HG03066 (cell line): ENCODE measurements at regions not wholly inside any gene's neighbourhood (a gene's known extent, or its start where the extent isn't known, plus 50 kb on each side); places are given as distances from the start of the nearest gene placed in this dataset.
A peak's percentile ranks its signal among the peaks of the same experiment; 100 is the strongest.

ENCODE experiments used
- ATAC-seq: cut with Tn5 transposase; IDR thresholded peaks from one replicate; pipeline ENCODE4 v1.9.1; 2021; ENCODE audit warnings: low read depth; ENCODE audit not compliant: unreplicated experiment

DNA sequence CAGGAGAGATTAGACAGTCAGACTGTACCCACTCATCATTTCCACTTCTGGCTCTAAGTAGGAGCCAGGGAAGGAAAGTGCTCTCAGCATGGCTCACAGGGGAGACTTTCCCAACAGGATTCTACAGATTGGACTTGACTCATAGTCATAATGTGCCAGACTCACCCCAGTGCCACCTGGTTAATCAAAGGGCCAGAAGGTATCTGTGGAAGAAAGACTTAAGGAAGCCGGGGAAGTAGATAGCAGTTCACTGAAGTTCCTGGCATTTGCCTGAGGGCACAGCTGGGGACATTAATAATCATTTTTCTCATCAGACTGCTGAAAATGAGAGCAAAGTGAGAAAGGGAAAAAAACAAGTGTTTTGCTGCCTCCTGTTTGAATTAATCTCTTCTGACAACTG, 717.5 kb downstream of the TUSC7 start:
- ATAC-seq, result no peak

DNA sequence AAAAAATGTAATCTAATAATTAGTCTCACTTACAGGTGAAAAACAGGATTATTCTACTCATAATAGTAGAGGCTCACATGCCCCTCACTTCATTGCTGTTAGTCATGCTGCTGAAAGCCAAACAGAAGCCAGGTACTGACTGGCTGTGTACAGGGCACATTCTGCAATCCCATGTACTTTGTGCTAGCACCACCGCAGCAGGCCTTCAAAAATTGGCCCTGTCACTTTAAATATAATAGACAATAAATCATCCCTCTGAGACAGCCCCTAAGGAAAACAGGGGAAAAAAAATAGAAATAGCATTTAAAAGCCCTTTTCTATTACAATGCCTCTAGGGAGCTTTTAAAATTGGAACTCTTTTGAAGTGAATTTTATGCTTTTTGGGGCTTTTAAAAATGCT, 723.8 kb downstream of the TUSC7 start:
- no peak for ATAC-seq

DNA sequence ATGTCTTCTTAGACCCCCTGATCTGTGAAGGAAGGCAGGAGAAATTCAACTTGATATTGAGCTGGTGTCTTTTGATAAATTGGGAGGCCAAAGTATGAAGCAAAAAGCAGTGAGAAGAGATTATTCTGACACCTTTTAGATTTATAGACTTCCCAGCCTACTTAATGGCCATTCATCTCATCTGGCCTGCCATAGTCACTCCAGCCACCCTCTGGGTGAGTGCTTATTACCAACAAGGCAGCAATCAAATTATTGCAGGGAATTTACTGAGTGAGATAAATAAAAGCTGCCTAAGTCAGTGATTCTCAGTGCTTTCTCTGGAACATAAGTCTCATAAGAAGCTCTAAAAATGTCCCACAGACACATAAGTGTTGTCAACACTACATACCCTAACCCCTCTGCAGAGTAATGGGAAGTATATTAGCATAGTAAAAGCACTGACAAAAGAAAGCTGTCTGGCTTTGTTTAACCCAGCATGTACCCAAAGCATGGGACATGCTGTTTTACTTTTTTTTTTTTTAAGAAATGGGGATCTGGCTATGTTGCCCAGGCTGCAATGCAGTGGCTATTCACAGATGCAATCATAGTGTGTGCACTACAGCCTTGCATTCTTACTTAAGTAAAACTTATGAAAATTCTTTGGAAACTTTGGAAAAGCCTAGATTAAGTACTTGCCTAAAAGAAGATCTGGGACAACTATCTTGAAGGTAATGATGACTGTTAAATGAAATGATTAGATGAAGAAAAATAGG, 725.3 kb downstream of the TUSC7 start:
- ATAC-seq, result no peak

DNA sequence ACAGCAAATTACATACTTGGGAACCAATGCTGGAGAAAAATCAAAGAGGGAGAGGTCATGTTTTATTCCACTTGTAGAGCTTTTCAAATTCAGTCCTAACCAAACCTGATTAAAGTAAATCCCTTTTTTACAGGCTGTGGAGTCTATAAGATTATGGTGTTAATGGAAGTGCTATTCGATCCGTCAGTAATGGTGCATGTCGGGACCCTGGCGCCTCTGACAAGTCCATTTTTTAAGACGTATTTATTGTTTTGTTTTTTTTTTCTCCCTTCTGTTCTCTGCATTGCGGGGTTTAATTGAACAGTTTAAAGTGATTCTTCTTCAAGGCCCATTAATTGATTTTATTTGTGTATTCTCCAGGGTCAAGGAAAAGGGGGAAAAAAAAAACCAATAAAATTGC, 725.9 kb downstream of the TUSC7 start:
- no peak for ATAC-seq

DNA sequence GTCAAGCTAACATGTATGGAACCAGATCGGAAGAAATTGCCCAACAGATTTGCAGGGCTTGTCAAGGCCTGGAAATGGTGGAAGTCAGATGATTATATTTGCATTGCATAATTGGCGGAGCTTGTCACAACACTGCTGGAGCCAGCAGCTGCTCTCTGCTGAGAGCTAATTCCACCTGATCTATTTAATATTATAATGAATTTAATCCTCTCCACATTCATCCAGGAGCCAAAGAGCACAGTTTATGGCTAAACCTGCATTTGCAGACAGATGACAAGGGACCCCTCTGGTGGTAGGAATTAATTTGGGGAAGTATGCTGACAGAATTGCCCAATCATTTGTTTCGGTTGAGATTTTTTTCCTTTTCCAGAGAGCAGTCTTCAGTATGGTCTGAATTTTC, 730.2 kb downstream of the TUSC7 start:
- ATAC-seq, result no peak

DNA sequence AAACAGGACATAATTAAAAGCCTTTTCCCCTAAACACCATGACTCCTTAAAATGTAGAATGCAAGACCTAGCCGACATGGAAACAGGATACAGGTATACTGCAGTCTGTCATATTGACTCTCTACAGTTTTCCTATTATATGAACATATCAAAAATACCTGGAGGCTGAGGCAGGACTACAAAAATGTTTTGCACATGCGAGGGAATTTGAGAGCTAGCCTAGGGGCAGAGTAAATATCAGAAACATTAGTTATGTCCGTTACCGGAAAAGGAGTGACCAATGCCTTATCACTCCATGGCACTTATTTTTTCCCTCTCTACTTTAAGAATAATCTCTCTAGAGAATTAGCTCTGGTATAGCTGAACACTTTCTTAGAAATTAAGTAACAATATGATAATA, 732.3 kb downstream of the TUSC7 start:
- ATAC-seq, result no peak

DNA sequence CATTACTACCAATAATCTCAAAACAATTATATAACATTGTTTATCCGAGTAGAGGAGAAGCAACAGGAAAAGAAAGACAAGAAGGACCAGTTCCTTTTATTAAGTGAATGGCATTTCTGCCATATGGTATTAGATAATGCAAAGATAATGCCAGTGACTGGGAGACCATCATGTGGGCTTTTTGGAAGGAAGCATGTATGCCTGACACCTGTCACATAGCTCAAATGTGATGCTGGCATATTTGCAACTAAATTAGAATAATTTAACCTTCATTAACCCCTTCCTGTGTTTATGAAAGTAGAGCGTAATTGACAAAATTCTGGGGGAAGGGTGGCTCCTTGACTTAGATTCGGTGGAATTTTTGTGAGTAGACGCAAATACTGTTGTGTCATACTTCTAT, 733.0 kb downstream of the TUSC7 start:
- no peak for ATAC-seq

DNA sequence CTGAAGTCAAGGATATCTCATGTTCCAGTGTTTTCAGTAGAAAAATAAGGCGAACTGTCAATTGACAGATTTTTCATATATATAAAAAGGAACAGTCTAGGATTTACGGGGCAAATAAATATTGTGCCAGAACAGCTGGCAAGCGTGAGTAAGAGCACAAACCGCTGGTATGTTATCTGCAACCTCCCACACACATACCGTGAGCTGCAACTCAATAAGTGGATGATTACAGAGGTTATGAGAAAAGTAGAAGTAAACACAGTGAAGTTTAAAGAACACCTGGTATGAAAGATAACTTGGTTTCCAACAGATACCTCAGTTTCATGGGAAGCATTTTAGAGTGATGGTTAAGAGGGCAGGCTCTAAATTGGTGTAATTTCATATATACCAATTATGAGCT, 733.4 kb downstream of the TUSC7 start:
- no peak for ATAC-seq

DNA sequence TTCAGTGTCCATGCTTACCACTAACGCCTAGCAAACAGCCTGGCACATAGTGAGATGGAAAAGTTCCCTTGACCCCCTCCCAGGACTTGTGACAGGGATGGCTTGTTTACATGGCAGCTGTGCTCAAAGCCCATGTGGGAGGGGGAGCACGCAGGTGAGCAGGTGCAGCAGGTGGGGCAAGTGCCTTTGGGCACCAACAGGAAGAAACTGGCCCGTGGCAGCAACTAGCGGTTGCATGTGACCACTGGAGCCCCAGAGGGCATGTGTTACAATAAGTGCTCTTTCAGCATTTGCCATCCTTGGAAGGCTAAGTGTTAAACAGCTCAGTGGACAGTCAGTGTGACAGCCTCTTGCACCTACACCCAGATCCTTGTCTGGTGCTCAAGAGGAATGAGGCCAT, 734.6 kb downstream of the TUSC7 start:
- ATAC-seq, result no peak

DNA sequence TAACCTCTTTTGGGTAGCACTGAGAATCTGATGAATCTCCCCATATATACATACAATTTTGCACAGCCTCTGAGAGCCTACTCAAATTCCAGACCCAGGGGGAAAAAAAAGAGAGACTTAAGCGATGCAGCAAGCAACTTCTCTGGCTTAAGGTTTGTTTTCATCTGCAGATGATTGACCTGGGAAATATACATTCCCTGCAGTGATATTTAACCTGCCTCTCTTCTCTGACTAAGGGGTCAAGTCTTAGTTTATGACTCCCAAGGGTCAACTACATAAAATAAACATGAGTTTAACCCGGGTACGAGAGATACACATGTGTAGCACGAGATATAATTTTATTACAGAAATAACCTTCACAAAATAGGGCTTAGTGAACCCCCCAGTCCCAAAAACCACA, 737.8 kb downstream of the TUSC7 start:
- ATAC-seq, result no peak

DNA sequence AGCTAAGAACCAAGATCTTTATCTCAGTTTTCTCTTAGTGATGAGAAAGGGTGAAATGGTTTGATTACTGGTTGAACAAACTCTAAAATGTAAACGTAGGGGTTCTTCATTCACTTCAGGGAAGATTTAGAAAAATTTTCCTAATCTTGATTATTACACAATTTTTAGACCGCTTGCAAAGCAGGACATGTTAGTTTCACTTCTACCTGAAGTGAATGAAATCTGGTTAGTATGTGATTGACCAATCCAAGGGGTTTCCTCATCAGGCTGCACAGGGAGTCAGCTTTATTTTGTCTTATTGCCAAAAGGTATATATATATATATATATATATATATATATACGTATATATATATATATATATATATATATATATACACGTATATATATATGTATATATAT, 740.4 kb downstream of the TUSC7 start:
- ATAC-seq, result no peak

DNA sequence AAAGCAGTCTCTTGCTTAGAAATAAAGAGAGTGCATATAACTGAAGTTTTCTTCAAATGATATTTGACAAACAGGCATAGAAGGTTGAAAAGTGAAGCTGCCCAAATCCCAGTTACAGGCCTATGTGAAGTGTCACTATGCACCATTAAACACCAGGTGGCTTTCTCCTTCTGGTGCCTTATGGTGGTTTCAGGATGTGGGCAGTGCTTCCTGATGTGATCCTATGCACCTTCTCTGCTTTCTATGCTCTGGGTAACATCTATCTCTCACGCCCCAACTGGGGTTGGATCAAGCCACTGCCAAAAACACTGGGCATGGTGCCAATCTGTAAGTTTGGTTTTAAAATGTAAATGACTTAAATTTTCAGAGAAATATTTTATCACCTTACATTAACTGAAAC, 744.7 kb downstream of the TUSC7 start:
- no peak for ATAC-seq

DNA sequence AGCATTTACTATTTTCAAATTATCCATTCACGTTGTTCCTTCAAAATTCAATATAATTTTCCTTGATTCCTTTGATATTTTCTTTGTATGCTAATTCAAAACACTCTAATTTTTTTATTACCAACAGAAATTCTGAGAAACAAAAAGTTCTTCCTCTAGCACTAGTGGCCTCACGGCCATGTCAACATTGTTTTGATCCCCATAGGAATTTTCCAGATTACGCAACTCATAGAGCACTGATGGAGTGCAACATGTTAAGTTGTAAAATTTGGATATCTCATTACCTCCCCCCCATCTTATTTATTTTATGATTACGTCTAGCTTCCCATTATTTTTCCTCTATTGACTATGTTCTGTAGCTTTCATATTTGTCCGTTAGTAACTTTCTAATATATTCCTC, 745.3 kb downstream of the TUSC7 start:
- no peak for ATAC-seq

DNA sequence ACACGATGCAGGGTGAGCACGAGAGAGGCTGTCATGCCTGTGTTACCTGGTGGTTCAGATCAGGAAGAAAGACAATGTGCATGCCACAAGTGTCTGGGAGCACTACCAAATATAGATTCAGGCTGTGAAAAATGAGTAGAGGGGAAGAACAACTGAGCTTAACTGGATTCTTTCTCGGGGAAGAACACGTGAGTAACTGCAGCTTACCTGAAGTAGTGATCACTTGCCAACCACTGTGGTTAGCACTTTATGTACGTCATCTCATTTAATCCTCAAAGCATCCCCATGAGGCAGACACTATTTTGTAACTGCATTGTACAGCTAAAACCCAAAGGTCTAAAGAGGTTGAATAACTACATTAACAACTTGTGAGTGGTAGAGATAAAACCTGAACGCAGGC, 746.2 kb downstream of the TUSC7 start:
- no peak for ATAC-seq

DNA sequence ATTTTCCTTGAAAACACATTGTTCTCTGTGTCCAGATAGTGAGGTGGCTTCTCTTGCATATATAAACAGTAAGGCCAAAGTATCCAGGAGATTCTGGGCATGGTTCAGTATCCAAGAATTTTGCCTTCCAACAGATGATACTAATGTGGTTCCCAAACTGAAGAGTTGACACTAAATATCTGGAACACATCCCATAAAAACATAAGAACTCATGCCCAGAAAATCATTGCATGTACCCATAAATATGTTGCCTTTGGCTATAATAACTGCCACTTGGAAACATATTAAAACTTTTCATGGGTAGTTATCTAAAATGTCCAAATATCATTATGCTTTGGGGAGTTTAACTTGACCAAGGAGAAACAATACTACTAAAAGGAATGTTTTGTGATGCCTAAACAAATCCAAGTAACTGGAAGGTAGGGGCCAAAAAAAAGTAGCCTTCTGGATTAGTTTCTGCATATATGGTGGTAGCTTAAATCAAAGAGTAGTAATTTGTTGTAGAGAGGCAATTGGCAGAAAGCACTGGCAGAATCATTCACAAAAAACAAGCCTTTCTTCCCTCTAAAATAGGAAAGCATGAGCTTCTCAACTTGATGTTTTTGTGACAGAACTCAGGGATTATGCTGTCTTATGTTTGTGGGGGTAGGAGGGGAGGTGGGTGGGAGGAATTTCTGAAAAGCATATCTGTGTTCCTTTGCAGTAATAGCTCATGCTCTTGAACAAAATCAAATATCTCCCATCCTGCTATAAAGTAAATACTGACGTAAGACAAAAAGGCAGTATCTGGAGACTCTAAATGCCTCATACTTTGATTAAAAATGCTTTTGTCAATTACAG, 753.9 kb downstream of the TUSC7 start:
- no peak for ATAC-seq

DNA sequence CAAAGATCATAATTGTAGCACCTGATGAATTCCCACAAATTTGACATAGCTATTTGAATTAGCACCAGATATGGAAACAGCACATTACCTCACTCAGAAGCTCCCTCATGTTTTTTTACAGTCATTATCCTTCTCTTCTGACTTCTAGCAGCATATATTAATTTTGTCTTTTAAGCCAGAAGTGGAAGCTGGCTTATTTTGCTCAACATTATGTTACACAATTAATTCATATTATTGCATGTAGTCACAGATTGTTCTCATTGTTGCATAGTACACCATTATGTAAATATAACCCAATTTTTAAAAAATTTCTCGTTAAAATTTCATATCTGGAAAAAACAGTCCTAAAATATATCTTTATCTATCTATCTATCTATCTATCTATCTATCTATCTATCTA, 762.3 kb downstream of the TUSC7 start:
- ATAC-seq, result no peak

DNA sequence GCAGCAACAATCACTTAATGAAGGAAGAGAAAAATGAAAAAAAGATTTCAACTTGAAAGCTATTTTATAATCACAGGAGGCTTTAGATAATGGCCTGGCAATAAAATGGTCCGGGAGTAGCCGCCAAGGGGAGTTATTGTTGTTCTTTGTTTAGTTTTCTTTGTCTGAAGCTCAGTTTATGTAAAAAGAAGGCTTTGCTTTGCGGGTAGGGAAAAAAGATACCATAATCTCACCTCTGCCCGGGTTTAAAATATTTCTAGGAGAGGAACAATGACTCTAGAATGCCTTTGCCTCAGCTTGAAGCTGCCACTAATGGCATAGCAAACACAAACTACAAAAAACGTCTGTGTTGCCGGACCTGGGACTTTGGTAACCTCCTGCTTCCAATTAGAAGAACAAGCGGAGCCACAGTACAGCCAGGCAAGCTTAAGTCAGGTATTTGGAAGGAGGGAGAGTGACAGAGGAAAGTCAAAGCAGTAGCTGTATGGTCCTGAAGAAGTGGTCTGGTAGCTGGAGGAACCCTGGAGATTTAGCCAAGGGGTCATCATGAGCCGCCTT, 764.5 kb downstream of the TUSC7 start:
- no peak for ATAC-seq

DNA sequence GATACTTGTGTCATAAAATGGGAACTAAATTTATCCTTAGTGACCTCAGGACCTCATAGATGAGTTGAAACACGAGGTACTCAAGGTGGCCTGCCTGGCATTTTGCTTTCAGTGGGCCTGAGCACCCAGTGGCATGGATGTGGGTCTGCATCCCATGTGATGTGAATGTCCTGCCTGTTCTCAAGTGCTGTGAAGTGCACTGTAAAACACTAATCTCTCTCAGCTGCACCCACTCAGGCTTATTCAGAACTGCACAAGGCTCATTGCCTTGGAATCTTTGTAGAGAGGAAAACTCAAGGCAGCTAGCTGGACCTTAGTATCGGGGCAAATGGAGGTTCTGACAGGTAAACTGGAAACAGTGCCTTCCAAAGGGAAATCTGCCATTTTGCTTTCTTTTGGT, 767.0 kb downstream of the TUSC7 start:
- no peak for ATAC-seq

DNA sequence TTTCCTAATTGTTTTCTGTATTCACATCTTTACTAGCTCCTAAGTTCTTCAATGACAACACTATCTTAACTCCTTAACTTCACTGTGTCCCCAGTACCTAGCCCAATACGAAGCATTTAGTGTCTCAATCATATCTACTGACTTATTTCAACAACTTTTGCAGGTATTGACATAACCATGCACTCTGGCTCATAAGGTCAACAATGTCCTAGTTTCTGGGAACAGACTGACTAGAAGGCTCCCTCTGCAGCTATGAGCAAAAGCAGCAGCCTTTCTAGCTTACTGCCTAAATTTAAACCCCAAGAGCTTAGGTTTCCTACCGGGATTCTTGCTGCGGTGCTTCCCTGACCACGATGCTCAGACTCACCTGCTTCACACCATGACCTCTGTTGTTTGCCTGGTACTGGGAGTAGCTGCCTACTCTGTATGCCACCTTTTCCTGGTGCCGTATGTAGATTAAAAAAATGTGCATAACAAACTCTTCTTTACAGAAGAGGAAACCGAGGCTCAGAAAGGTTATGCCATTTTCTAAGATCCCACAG, 767.7 kb downstream of the TUSC7 start:
- ATAC-seq, result no peak

DNA sequence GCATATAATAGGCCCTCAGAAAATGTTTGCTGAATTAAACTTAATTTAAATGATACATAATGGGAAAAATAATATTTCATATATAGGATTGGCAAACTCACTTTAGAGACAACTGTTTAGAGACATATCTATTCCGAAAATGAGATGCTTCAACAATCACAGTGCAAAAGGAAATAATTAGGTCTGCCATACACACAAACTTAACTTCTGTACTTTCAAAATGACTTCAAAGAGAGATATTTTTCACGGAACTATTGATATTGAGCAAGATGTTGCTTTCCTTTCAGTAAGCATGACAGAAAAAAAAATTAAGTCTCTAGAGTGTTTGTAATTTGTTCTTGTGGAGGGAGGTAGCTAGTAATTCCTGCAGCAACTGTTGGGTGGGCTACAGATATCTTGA, 769.5 kb downstream of the TUSC7 start:
- ATAC-seq, result peak; percentile 63

DNA sequence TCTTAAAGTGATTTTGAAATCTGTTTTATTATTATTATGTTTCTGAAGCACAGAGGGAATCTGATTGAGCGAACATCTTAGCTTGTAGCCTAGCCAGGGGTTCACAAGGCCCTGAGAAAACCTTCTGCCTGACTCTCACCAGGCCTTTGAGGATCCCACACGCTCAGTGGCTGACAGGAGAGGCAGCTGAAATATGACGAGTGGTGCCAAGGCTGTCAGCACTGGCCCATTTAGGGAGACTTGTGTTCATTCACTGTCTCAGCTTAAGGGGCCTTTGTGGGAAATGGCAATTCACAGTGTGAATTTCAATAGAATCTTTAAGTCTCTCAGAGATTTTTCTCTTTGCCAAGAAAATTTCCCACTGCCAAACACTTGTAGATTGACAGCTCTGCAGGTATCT, 770.9 kb downstream of the TUSC7 start:
- ATAC-seq, result no peak

DNA sequence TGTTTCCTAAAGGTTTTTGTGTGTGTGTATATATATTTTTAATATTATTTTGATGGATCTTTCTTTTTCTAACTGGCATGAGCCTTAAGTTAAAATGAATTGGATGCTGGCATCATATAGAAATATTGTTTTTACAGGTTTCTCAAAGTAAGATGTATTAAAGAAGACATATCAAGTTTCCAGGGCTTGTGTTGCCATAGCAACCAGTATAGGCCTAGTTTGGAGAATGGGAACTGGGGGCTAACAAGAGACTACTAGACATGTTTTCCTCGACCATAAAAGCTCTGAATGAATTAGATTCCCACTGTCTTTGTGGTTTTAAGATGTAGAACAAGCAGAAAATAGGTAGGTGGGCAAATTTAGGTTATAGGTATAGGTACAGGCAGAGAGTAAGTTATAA, 771.4 kb downstream of the TUSC7 start:
- ATAC-seq, result no peak
